GM19467 (cell line): ENCODE measurements at regions not wholly inside any gene's neighbourhood (a gene's known extent, or its start where the extent isn't known, plus 50 kb on each side); places are given as distances from the start of the nearest gene placed in this dataset.

Experiments
- ATAC-seq: cut with Tn5 transposase; IDR thresholded peaks from one replicate; pipeline ENCODE4 v1.9.1; 2021; ENCODE audit warnings: mild to moderate bottlenecking, moderate library complexity; ENCODE audit not compliant: unreplicated experiment

- ATAC-seq = no peak
Measured at GRCh38 chr1:234667600-234668576, 57.9 kb upstream of the IRF2BP2 start.

GRCh38 chr1:234666761-234667160 lies 56.8 kb upstream of the IRF2BP2 start:
- ATAC-seq = no peak

GRCh38 chr1:234665975-234666605 lies 56.1 kb upstream of the IRF2BP2 start:
- ATAC-seq = no peak

GRCh38 chr1:234662148-234662547 lies 52.2 kb upstream of the IRF2BP2 start:
- no peak for ATAC-seq

- ATAC-seq = no peak
Measured at GRCh38 chr1:234661317-234661928, 51.4 kb upstream of the IRF2BP2 start.

GRCh38 chr1:234660536-234661316 lies 50.7 kb upstream of the IRF2BP2 start:
- no peak for ATAC-seq
